ENCODE measurements at regions not wholly inside any gene's neighbourhood (a gene's known extent, or its start where the extent isn't known, plus 50 kb on each side); places are given as distances from the start of the nearest gene placed in this dataset.

DNA sequence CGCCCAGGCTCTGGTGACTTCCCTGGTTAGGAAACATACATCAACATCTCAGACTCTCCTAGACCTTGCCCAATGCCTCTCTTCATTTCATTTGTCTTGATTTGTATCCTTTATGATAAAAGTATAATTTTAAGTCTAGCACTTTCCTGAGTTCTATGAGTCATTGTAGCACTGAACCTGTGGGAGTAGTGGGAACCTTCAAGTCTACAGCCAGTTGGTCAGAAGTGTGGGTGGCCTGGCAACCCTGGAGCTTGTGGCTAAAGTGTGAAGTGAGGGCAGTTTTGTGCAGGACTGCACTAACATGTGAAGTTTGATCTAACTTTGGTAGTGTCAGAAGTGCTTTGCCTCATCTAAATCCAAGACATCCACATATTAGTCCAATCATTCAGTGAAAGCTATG lies 259.3 kb upstream of the IGFBP7 start:
- TF ChIP-seq CTCF (IDR thresholded peaks at IDR 0.05) (no peak), POLR2AphosphoS5 (IDR thresholded peaks at IDR 0.05) (no peak), POLR2A (IDR thresholded peaks at IDR 0.05) (no peak)
